ENCODE measurements at regions not wholly inside any gene's neighbourhood (a gene's known extent, or its start where the extent isn't known, plus 50 kb on each side); places are given as distances from the start of the nearest gene placed in this dataset.

GRCh38 chr4:24000470-24000831 is 110.6 kb upstream of the PPARGC1A start:
- H3K27ac Mint-ChIP-seq = no peak overlapping the region

DNA sequence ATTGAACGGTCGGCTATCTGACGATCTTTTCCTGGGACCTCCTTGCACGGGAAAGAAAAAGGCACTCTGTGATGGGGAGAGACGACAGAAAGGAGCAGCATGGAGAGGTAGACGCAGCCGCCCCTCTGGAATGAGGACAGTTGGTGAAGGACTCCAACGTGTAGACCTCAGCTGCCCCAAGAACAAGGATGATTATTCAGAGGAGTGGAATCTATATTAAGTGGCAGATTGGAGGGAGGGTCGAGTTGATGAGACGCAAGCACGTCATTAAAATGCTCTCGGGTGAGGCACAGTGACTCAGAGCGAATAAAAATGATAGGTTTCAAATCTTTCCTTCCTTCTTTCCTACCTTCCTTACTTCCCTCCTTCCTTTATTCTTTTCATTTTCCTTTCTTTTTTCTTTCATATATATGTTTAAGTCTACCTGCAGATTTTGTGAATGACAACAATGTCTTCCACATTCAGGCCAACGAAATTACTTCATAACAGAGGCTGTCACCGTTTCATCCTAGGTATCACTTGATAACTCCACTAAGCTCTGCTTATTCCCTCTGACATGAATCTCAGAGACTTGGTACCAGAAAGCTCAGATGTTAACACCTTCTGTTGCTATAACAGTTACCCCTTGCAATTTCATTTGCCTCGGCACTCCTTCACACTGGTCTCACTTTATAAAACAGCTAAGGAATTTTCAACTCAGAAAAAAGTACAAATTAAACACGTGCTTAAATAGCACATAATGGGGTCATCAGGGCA is 110.0 kb upstream of the PPARGC1A start:
- Mint-ChIP-seq H3K27ac (no peak overlapping the region), H3K36me3 (no peaks in the 10 kb centered on the region), H3K4me1 (no peaks in the 10 kb centered on the region), H3K27me3 (no peaks in the 10 kb centered on the region), H3K4me3 (no peak overlapping the region), H3K9me3 (peaks cover 2% of the 10 kb centered on the region)
- no peak for ATAC-seq (ENCODE audit: low read depth)
- no peak for DNase-seq (ENCODE audit: low spot score in 2 of 2)

More at GRCh38 chr4:24000470-24000831, 110.6 kb upstream of the PPARGC1A start:
- ATAC-seq (ENCODE audit: low read depth) = no peak
- no peak for DNase-seq (ENCODE audit: low spot score in 2 of 2)
- no peak overlapping the region for H3K4me3 Mint-ChIP-seq
- no peaks in the 10 kb centered on the region for H3K27me3 Mint-ChIP-seq
- peaks cover 3% of the 10 kb centered on the region for H3K9me3 Mint-ChIP-seq
- no peaks in the 10 kb centered on the region for H3K36me3 Mint-ChIP-seq
- H3K4me1 Mint-ChIP-seq = no peaks in the 10 kb centered on the region

DNA sequence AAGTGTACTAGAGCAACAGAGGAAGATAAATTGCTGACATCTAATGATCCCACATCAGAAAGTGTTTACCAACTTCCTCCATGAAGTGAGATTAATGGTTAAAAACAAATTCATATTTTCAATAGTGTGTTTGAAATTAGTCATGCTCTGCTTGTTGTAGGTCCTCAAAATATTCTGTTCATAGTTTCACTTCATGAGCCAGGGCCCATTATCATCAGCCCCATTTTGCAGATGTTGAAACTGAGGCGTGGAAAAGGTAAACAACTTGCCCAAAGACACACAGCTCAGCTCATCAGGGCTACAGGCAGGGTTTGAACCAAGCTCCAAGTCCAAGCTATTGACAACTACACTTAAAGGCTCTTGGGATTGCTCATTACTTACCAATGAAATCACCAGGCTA is 103.5 kb upstream of the PPARGC1A start:
- Mint-ChIP-seq H3K4me3 (no peak overlapping the region), H3K27ac (no peak overlapping the region), H3K36me3 (no peaks in the 10 kb centered on the region), H3K27me3 (no peaks in the 10 kb centered on the region), H3K4me1 (no peaks in the 10 kb centered on the region), H3K9me3 (peaks cover 2% of the 10 kb centered on the region)
- ATAC-seq (ENCODE audit: low read depth) (no peak), DNase-seq (ENCODE audit: low spot score in 2 of 2) (no peak)

GRCh38 chr4:23991444-23991843 is 101.6 kb upstream of the PPARGC1A start:
- H3K27ac Mint-ChIP-seq = no peak overlapping the region
- no peak for ATAC-seq (ENCODE audit: low read depth)
- H3K36me3 Mint-ChIP-seq = no peaks in the 10 kb centered on the region
- H3K4me1 Mint-ChIP-seq = no peaks in the 10 kb centered on the region
- H3K9me3 Mint-ChIP-seq = peaks cover 2% of the 10 kb centered on the region
- no peak overlapping the region for H3K4me3 Mint-ChIP-seq
- DNase-seq (ENCODE audit: low spot score in 2 of 2) = no peak
- peaks cover 2% of the 10 kb centered on the region for H3K27me3 Mint-ChIP-seq

DNA sequence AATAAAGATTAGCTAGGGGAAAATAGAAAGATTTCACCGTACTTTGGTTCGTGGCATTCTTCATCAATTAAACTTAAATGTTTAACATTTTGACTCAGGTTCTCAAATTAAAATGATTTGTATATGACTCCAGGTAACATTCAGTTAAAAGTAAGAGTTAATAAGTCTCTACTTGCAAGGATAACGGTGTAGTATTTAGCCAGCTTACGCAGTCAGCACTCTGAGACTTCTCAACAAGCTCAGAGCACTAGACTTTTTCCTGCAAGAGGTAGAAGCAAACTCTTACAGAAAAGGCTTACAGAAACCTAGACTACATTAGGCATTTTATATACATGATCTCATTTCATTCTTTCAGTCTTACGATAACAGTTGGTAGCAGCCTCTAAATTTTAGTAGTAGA is 96.4 kb upstream of the PPARGC1A start:
- Mint-ChIP-seq H3K4me3 (no peak overlapping the region), H3K27ac (no peak overlapping the region), H3K4me1 (no peaks in the 10 kb centered on the region), H3K36me3 (no peaks in the 10 kb centered on the region), H3K27me3 (peaks cover 2% of the 10 kb centered on the region), H3K9me3 (peaks cover 3% of the 10 kb centered on the region)
- ATAC-seq (ENCODE audit: low read depth) = no peak
- no peak for DNase-seq (ENCODE audit: low spot score in 2 of 2)

DNA sequence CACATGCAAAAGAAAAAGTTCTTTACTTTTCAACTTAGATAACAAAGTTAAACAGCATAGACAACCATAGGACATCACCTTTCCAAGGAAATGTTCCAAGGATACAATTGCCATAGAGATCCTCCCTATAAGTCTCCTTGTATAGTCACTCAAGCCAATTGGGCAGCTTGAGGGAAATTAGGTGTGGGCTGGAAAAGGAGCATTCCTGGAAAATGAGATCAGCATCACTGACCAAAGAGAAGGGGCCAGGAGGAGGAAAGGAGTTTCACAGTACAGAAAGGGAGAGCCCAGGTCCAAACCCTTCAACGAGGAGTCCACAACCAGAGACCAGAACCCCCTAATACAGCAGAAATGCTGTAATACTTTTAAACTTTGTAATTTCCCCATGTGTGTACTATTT is 91.5 kb upstream of the PPARGC1A start:
- no peak overlapping the region for H3K4me3 Mint-ChIP-seq
- peaks cover 2% of the 10 kb centered on the region for H3K9me3 Mint-ChIP-seq
- no peaks in the 10 kb centered on the region for H3K27me3 Mint-ChIP-seq
- ATAC-seq (ENCODE audit: low read depth) = no peak
- no peaks in the 10 kb centered on the region for H3K36me3 Mint-ChIP-seq
- H3K4me1 Mint-ChIP-seq = no peaks in the 10 kb centered on the region
- H3K27ac Mint-ChIP-seq = no peak overlapping the region
- DNase-seq (ENCODE audit: low spot score in 2 of 2) = no peak

DNA sequence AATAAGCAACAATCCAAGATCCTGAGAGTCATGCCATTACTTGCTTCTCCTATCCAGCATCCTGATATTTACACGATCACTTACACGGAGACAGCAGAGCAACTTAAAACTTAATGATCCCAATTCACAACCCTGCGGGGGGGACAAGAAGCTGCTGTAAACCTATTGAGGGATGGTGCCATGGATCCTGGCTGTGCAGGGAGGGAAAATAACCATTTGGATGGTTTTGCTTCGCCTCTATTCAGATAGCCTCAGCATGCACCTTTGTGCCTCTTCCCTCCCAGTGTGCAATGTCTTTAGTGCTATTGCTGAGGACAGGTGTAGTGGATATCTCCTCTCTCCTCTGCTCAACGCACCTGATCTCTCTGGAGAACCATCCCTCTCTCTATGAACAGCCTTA is 89.7 kb upstream of the PPARGC1A start:
- no peaks in the 10 kb centered on the region for H3K27me3 Mint-ChIP-seq
- DNase-seq (ENCODE audit: low spot score in 2 of 2) (no peak), ATAC-seq (ENCODE audit: low read depth) (no peak)
- no peaks in the 10 kb centered on the region for H3K36me3 Mint-ChIP-seq
- no peak overlapping the region for H3K4me3 Mint-ChIP-seq
- no peaks in the 10 kb centered on the region for H3K4me1 Mint-ChIP-seq
- peaks cover 2% of the 10 kb centered on the region for H3K9me3 Mint-ChIP-seq
- no peak overlapping the region for H3K27ac Mint-ChIP-seq

DNA sequence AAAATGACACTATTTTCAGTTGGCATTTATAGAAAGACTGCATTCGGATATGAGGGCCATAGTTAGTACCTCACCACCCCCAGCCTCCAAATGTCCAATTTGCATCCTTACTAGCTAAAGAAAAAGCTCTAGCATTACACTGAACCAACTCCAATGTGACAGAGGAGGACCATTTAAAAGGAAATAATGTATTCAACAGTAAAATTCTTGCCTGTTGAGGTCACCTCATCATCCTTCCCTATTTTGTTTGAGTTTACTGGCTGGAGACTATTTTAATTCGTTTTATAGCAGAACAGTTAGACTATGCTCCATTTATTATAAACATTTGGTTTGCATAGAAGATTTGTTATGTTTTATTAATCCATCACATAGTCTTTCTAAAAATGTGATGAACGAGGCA is 88.2 kb upstream of the PPARGC1A start:
- DNase-seq (ENCODE audit: low spot score in 2 of 2) (no peak), ATAC-seq (ENCODE audit: low read depth) (no peak)
- H3K4me3 Mint-ChIP-seq = no peak overlapping the region

DNA sequence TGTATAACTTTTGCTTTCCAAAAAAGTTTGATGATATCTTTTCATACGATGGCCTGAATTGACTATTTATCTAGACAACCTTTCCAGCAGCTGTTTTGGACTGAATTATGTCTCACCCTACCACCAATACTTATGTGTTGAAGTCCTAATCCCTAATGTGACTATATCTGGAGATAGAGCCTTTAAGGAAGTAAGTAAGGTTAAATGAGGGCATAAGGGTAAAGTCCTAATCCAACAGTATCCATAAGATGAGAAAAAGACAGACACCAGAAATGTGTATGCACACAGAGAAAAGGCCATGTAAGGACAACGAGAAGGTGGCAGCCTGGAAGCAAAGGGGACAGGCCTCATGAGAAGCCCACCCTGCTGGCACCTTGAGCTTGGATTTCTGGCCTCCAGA is 86.6 kb upstream of the PPARGC1A start:
- no peak overlapping the region for H3K27ac Mint-ChIP-seq
- H3K36me3 Mint-ChIP-seq = no peaks in the 10 kb centered on the region
- H3K9me3 Mint-ChIP-seq = no peaks in the 10 kb centered on the region
- no peak overlapping the region for H3K4me3 Mint-ChIP-seq
- no peaks in the 10 kb centered on the region for H3K4me1 Mint-ChIP-seq
- DNase-seq (ENCODE audit: low spot score in 2 of 2) (no peak), ATAC-seq (ENCODE audit: low read depth) (no peak)
- no peaks in the 10 kb centered on the region for H3K27me3 Mint-ChIP-seq

More for the DNA sequence above, 88.2 kb upstream of the PPARGC1A start:
- H3K4me1 Mint-ChIP-seq = no peaks in the 10 kb centered on the region
- H3K36me3 Mint-ChIP-seq = no peaks in the 10 kb centered on the region
- no peaks in the 10 kb centered on the region for H3K27me3 Mint-ChIP-seq
- no peaks in the 10 kb centered on the region for H3K9me3 Mint-ChIP-seq
- H3K27ac Mint-ChIP-seq = no peak overlapping the region

DNA sequence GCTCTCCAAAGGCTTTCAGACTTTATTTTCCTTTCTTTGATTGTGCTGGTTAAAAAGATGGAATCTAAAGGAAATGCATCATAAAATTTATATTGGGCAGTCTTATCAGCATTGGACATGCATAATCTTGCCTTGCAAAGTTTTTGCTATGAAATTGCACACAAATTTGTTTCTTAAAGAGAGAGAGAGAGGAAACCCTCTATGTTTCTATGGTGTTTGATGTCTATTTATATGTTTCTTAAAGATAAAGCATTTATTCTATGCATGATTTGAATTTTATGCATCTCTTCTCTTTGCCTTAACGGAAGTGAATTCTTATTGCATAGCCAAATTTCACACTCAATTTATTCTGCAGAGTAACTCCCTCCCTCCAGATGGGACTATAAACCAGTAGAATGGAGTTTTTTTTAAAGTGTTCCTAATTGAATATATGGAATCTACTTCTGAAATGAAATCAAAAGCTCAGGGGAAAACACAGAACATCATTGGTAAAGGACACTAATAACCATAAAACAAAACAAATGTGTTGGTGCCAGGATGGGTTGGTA is 83.5 kb upstream of the PPARGC1A start:
- no peak for DNase-seq (ENCODE audit: low spot score in 2 of 2)
- H3K4me3 Mint-ChIP-seq = no peak overlapping the region
- no peaks in the 10 kb centered on the region for H3K4me1 Mint-ChIP-seq
- no peaks in the 10 kb centered on the region for H3K27me3 Mint-ChIP-seq
- H3K9me3 Mint-ChIP-seq = no peaks in the 10 kb centered on the region
- no peaks in the 10 kb centered on the region for H3K36me3 Mint-ChIP-seq
- H3K27ac Mint-ChIP-seq = no peak overlapping the region
- no peak for ATAC-seq (ENCODE audit: low read depth)

- H3K27me3 Mint-ChIP-seq = no peaks in the 10 kb centered on the region
- no peak overlapping the region for H3K27ac Mint-ChIP-seq
- no peaks in the 10 kb centered on the region for H3K36me3 Mint-ChIP-seq
- H3K9me3 Mint-ChIP-seq = no peaks in the 10 kb centered on the region
- no peak overlapping the region for H3K4me3 Mint-ChIP-seq
- ATAC-seq (ENCODE audit: low read depth) = no peak
- no peaks in the 10 kb centered on the region for H3K4me1 Mint-ChIP-seq
- DNase-seq (ENCODE audit: low spot score in 2 of 2) = no peak
Observed at GRCh38 chr4:23972805-23973204, 83.0 kb upstream of the PPARGC1A start.

DNA sequence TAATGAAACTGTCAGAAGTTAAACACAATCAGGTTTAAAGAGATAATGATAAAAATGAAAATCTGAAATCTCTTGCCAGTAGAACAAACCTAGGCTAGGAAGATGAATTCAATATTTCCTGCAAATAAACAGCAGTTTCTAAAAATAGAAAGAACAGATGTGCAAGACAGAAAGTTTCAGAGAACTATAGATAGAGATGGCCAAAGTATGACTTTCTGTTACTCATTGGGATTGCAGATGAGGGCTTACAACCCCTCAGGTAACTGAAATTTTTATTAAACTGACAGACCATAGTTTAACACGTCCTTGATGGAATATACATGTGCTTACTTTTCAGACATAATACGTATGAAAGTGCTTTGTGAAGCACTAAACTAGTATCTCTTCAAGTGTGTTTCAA is 82.3 kb upstream of the PPARGC1A start:
- Mint-ChIP-seq H3K4me3 (no peak overlapping the region), H3K27ac (no peak overlapping the region), H3K9me3 (no peaks in the 10 kb centered on the region), H3K27me3 (no peaks in the 10 kb centered on the region), H3K36me3 (no peaks in the 10 kb centered on the region), H3K4me1 (no peaks in the 10 kb centered on the region)
- no peak for DNase-seq (ENCODE audit: low spot score in 2 of 2)
- ATAC-seq (ENCODE audit: low read depth) = no peak

DNA sequence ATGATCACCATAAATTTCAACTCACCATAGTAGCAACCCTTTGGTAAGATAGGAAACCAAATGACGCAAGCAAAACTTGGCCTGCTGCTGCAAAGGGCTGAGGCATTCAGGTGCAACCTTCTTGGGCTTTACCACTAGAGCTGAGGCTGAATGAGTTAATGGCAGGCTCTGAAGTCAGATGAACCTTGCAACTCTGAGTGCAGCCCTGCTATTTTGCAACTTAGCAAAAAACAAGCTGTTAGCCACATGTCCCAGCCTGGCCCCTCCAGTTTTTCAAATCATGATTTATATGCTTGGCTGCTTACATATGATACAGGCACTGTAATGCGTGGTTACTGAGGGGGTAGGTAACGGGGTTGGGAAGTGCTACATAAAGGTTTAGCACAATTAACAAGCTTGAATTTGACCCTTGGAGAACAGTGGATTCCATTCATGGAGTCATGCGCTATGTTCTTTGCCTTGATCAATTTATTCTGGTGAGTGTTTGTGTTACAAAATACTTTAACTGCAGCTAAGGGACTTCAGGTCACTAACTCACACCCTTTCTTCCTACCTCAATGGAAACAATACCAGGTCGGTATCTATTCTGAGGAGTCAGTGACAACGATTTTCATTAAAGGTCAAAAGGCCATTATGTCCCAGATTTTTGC is 80.5 kb upstream of the PPARGC1A start:
- Mint-ChIP-seq H3K36me3 (no peaks in the 10 kb centered on the region), H3K27ac (no peak overlapping the region), H3K4me1 (no peaks in the 10 kb centered on the region), H3K4me3 (no peak overlapping the region), H3K9me3 (no peaks in the 10 kb centered on the region), H3K27me3 (no peaks in the 10 kb centered on the region)
- ATAC-seq (ENCODE audit: low read depth) (no peak), DNase-seq (ENCODE audit: low spot score in 2 of 2) (no peak)

- Mint-ChIP-seq H3K27ac (no peak overlapping the region), H3K36me3 (no peaks in the 10 kb centered on the region)
Observed at GRCh38 chr4:23969635-23970145, 79.8 kb upstream of the PPARGC1A start.

More at GRCh38 chr4:23969635-23970145, 79.8 kb upstream of the PPARGC1A start:
- Mint-ChIP-seq H3K4me3 (no peak overlapping the region), H3K4me1 (no peaks in the 10 kb centered on the region), H3K9me3 (no peaks in the 10 kb centered on the region), H3K27me3 (no peaks in the 10 kb centered on the region)
- DNase-seq (ENCODE audit: low spot score in 2 of 2) = no peak
- ATAC-seq (ENCODE audit: low read depth) = no peak

Data from memory B cell (primary cell).